Neural progenitor cell (in vitro differentiated cells): ENCODE measurements at regions not wholly inside any gene's neighbourhood (a gene's known extent, or its start where the extent isn't known, plus 50 kb on each side); places are given as distances from the start of the nearest gene placed in this dataset.
A peak's percentile ranks its signal among the peaks of the same experiment; 100 is the strongest.

Experiments
- DNase-seq: peaks from one replicate; pipeline ENCODE4 v3.0.0-alpha.2; 2016; ENCODE audit warnings: low spot score
- H2AFZ ChIP-seq: fragments of 200-600 bp; sonication (generic); replicated peaks from 2 replicates; pipeline ENCODE4 v1.6.1; 2016; ENCODE audit warnings: antibody characterized with exemption
- H3F3A ChIP-seq: fragments of 200-600 bp; sonication (generic); 2 replicates; pipeline ENCODE4 v1.6.1; 2016; ENCODE audit warnings: antibody characterized with exemption, low read depth
- H3K27ac ChIP-seq: fragments of 200-600 bp; sonication (generic); 2 replicates; pipeline ENCODE4 v1.5.1; 2016; ENCODE audit warnings: mild to moderate bottlenecking
- H3K27me3 ChIP-seq: fragments of 200-600 bp; sonication (generic); 2 replicates; pipeline ENCODE4 v1.6.1; 2016; ENCODE audit warnings: mild to moderate bottlenecking, moderate library complexity
- H3K36me3 ChIP-seq: fragments of 200-600 bp; sonication (generic); 2 replicates; pipeline ENCODE4 v1.5.1; 2016
- H3K4me1 ChIP-seq: fragments of 200-600 bp; sonication (generic); 2 replicates; pipeline ENCODE4 v1.6.1; 2016; ENCODE audit warnings: mixed run types
- H3K4me2 ChIP-seq: fragments of 200-600 bp; sonication (generic); 2 replicates; pipeline ENCODE4 v1.6.1; 2016
- H3K4me3 ChIP-seq: fragments of 200-600 bp; sonication (generic); 2 replicates; pipeline ENCODE4 v1.5.1; 2016
- H3K79me2 ChIP-seq: fragments of 200-600 bp; sonication (generic); 2 replicates; pipeline ENCODE4 v1.6.1; 2016; ENCODE audit warnings: low read depth
- H3K9ac ChIP-seq: fragments of 200-600 bp; sonication (generic); 2 replicates; pipeline ENCODE4 v1.6.1; 2016
- H3K9me3 ChIP-seq: fragments of 200-600 bp; sonication (generic); 2 replicates; pipeline ENCODE4 v1.5.1; 2016; ENCODE audit warnings: low read depth
- H4K20me1 ChIP-seq: fragments of 200-600 bp; sonication (generic); 2 replicates; pipeline ENCODE4 v1.6.1; 2016; ENCODE audit warnings: low read depth
- H3K27ac Mint-ChIP-seq: 3 replicates; pipeline ENCODE4 v1.8.0; 2021; ENCODE audit warnings: mixed read lengths
- H3K27me3 Mint-ChIP-seq: 2 replicates; pipeline ENCODE4 v1.8.0; 2022; ENCODE audit warnings: low read depth, mild to moderate bottlenecking, inconsistent platforms, moderate library complexity, mixed read lengths; ENCODE audit not compliant: insufficient read depth
- H3K36me3 Mint-ChIP-seq: 3 replicates; pipeline ENCODE4 v1.8.0; 2021; ENCODE audit warnings: mixed read lengths
- H3K4me1 Mint-ChIP-seq: 3 replicates; pipeline ENCODE4 v1.8.0; 2021; ENCODE audit warnings: mixed read lengths
- H3K4me3 Mint-ChIP-seq: 3 replicates; pipeline ENCODE4 v1.8.0; 2021; ENCODE audit warnings: mild to moderate bottlenecking, moderate library complexity, mixed read lengths
- H3K9me3 Mint-ChIP-seq: 3 replicates; pipeline ENCODE4 v1.8.0; 2020; ENCODE audit warnings: mixed read lengths
- EZH2 ChIP-seq: fragments of 200-600 bp; sonication (generic); IDR thresholded peaks from 2 replicates; pipeline ENCODE4 v1.6.1; 2017; ENCODE audit warnings: antibody characterized with exemption, mild to moderate bottlenecking, moderate library complexity
- EZH2phosphoT487 ChIP-seq: fragments of 200-600 bp; sonication (generic); IDR thresholded peaks from 2 replicates; pipeline ENCODE4 v1.6.1; 2017; ENCODE audit warnings: antibody characterized with exemption
- TF ChIP-seq, protein P1 (sequence below): fragments of 200-600 bp; sonication (generic); IDR thresholded peaks from 2 replicates; pipeline ENCODE4 v1.5.1; 2017; ENCODE audit warnings: antibody characterized with exemption, mild to moderate bottlenecking

DNA sequence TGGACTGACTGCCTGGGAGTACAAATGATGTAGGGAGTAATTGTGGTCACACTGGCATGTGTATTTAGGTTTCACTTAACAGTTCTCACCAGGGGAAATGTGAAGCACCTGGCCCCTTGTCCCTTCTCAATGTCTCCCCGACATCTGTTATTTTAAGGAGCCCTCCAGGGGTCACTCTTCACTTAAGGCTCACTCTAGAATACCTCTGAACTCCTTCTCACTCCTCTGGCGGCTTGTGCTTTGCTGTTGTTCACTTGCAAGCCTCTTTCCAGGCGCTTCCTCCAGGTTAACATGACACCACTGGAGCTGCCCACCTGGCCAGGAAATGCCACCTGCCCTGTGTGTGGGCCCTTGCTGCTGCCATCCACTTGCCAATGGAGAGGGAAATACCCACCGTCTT lies 56.5 kb upstream of the GZMB start:
- H3K36me3 ChIP-seq, result no peaks in the 10 kb centered on the region
- H3K9me3 Mint-ChIP-seq, result no peaks in the 10 kb centered on the region
- H3K27ac Mint-ChIP-seq, result no peak overlapping the region
- no peaks in the 10 kb centered on the region for H3K79me2 ChIP-seq
- H2AFZ ChIP-seq, result no peak overlapping the region
- H3K27me3 Mint-ChIP-seq, result no peaks in the 10 kb centered on the region
- no peak overlapping the region for H3K27ac ChIP-seq
- peaks cover 5% of the 10 kb centered on the region for H3K4me1 Mint-ChIP-seq
- peak; percentile 44 for DNase-seq
- no peaks in the 10 kb centered on the region for H3F3A ChIP-seq
- H3K36me3 Mint-ChIP-seq, result no peaks in the 10 kb centered on the region
- H3K27me3 ChIP-seq, result no peaks in the 10 kb centered on the region
- H3K9ac ChIP-seq, result no peak overlapping the region
- TF ChIP-seq, protein P1, sequence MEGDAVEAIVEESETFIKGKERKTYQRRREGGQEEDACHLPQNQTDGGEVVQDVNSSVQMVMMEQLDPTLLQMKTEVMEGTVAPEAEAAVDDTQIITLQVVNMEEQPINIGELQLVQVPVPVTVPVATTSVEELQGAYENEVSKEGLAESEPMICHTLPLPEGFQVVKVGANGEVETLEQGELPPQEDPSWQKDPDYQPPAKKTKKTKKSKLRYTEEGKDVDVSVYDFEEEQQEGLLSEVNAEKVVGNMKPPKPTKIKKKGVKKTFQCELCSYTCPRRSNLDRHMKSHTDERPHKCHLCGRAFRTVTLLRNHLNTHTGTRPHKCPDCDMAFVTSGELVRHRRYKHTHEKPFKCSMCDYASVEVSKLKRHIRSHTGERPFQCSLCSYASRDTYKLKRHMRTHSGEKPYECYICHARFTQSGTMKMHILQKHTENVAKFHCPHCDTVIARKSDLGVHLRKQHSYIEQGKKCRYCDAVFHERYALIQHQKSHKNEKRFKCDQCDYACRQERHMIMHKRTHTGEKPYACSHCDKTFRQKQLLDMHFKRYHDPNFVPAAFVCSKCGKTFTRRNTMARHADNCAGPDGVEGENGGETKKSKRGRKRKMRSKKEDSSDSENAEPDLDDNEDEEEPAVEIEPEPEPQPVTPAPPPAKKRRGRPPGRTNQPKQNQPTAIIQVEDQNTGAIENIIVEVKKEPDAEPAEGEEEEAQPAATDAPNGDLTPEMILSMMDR, result peak; percentile 32
- no peak for TF ChIP-seq EZH2phosphoT487
- H3K4me2 ChIP-seq, result no peak overlapping the region
- H3K4me3 Mint-ChIP-seq, result no peak overlapping the region
- H3K4me3 ChIP-seq, result no peak overlapping the region
- no peaks in the 10 kb centered on the region for H3K4me1 ChIP-seq
- H3K9me3 ChIP-seq, result no peaks in the 10 kb centered on the region
- no peaks in the 10 kb centered on the region for H4K20me1 ChIP-seq

DNA sequence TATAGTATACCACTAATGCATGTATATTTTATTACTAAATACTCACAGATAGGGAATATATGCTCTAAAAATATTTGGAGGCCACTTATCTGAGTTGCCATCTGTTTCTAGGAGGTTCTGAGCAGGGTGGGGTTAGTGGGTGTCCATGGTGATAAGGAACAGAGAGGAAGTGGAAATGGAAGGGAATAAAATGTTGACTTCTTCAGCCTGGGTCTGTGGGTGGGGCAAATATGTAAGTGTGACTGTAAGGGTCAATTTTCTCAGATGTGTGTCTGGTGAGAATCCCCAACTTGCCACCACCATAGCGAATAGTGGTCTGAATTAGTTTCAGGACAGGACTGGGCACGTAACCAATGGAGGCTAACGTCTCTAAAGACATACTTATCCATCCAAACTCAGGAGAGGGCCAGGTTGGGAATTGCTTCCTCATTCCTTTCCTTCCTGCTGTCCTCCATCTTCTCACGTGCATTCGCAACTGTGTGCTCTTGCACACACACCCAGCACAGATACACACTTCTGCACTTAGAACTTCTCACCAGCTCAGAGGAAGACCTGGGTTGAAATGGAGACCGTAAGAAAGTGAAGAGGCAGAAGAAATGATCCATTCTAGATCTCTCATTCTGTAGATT lies 54.2 kb upstream of the GZMB start:
- Histone ChIP-seq H3F3A (no peaks in the 10 kb centered on the region), H3K4me1 (no peaks in the 10 kb centered on the region), H2AFZ (no peak overlapping the region), H3K27ac (no peak overlapping the region), H3K4me3 (no peak overlapping the region), H3K9ac (no peak overlapping the region), H3K27me3 (no peaks in the 10 kb centered on the region), H3K36me3 (no peaks in the 10 kb centered on the region), H3K4me2 (no peak overlapping the region), H4K20me1 (no peaks in the 10 kb centered on the region), H3K79me2 (no peaks in the 10 kb centered on the region), H3K9me3 (no peaks in the 10 kb centered on the region)
- Mint-ChIP-seq H3K36me3 (no peaks in the 10 kb centered on the region), H3K4me1 (no peaks in the 10 kb centered on the region), H3K9me3 (no peaks in the 10 kb centered on the region), H3K4me3 (no peak overlapping the region), H3K27ac (no peak overlapping the region), H3K27me3 (no peaks in the 10 kb centered on the region)
- DNase-seq, result no peak
- TF ChIP-seq EZH2phosphoT487 (no peak), EZH2 (no peak)
- TF ChIP-seq, protein P1, result no peak
